GM12892 (cell line): ENCODE measurements at regions not wholly inside any gene's neighbourhood (a gene's known extent, or its start where the extent isn't known, plus 50 kb on each side); places are given as distances from the start of the nearest gene placed in this dataset.

Experiments
- POLR2A ChIP-seq: IDR thresholded peaks from 2 replicates; pipeline ENCODE4 v1.6.1; 2011; ENCODE audit warnings: low read depth, low read length, control low read depth
- POLR2AphosphoS5 ChIP-seq: IDR thresholded peaks from 2 replicates; pipeline ENCODE4 v1.6.1; 2011; ENCODE audit warnings: low read depth, low read length, control low read depth
- TAF1 ChIP-seq: IDR thresholded peaks from 2 replicates; pipeline ENCODE4 v1.6.1; 2011; ENCODE audit warnings: low read depth, mild to moderate bottlenecking, control low read depth, low read length, borderline replicate concordance

DNA sequence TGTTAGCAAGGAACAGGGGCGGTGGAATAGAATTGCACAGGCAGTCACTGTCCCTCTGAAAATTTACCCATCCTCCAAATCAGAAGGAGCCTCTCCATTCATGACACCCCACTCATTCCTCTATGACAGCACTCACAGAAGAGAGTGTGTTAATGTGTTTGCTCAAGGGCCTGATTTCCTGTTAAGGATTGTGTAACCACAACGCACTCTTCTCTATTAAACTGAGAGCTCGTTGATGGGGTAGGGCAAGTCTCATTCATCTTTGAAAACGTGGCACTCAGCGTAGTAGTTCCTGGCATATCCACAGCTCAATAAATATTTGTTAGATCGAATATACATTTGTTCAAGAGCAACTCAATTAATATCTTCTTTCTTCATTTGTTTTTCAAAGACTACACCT is 106.4 kb downstream of the VAPA start:
- TF ChIP-seq POLR2A (no peak), POLR2AphosphoS5 (no peak), TAF1 (no peak)
